BLaER1 (cell line): ENCODE measurements at regions not wholly inside any gene's neighbourhood (a gene's known extent, or its start where the extent isn't known, plus 50 kb on each side); places are given as distances from the start of the nearest gene placed in this dataset.
"Not testable (repeated sequence)": the region's sequence is repeated elsewhere in the genome, so short reads cannot be mapped to it uniquely, and the experiment has no call there.

ENCODE experiments used
- H3K27ac ChIP-seq: shearing (Covaris generic); formaldehyde crosslinking; 2 replicates; pipeline ENCODE4 v1.8.1; 2022
- H3K27me3 ChIP-seq: shearing (Covaris generic); formaldehyde crosslinking; 2 replicates; pipeline ENCODE4 v1.8.1; 2022
- H3K36me3 ChIP-seq: shearing (Covaris generic); formaldehyde crosslinking; 2 replicates; pipeline ENCODE4 v1.8.1; 2022
- H3K4me1 ChIP-seq: shearing (Covaris generic); formaldehyde crosslinking; 2 replicates; pipeline ENCODE4 v1.8.1; 2022
- H3K4me2 ChIP-seq: shearing (Covaris generic); formaldehyde crosslinking; 2 replicates; pipeline ENCODE4 v1.8.1; 2022
- H3K4me3 ChIP-seq: shearing (Covaris generic); formaldehyde crosslinking; 2 replicates; pipeline ENCODE4 v1.8.1; 2022
- H3K9ac ChIP-seq: shearing (Covaris generic); formaldehyde crosslinking; 2 replicates; pipeline ENCODE4 v1.8.1; 2022
- H3K9me3 ChIP-seq: shearing (Covaris generic); formaldehyde crosslinking; 2 replicates; pipeline ENCODE4 v1.8.1; 2022
- H4K20me1 ChIP-seq: shearing (Covaris generic); formaldehyde crosslinking; 2 replicates; pipeline ENCODE4 v1.8.1; 2022
- Cebpa-rat ChIP-seq: shearing (Covaris generic); IDR thresholded peaks from 2 replicates; pipeline ENCODE4 v1.8.1; 2022

GRCh38 chr4:19478791-19479190 is 772.9 kb upstream of the SLIT2 start:
- H3K36me3 ChIP-seq: no peaks in the 10 kb centered on the region
- no peak overlapping the region for H3K4me2 ChIP-seq
- H3K27me3 ChIP-seq: no peaks in the 10 kb centered on the region
- H3K27ac ChIP-seq: no peak overlapping the region
- H3K4me3 ChIP-seq: no peak overlapping the region
- no peaks in the 10 kb centered on the region for H3K4me1 ChIP-seq
- TF ChIP-seq Cebpa-rat: no peak
- no peak overlapping the region for H3K9ac ChIP-seq
- no peaks in the 10 kb centered on the region for H3K9me3 ChIP-seq
- no peaks in the 10 kb centered on the region for H4K20me1 ChIP-seq

DNA sequence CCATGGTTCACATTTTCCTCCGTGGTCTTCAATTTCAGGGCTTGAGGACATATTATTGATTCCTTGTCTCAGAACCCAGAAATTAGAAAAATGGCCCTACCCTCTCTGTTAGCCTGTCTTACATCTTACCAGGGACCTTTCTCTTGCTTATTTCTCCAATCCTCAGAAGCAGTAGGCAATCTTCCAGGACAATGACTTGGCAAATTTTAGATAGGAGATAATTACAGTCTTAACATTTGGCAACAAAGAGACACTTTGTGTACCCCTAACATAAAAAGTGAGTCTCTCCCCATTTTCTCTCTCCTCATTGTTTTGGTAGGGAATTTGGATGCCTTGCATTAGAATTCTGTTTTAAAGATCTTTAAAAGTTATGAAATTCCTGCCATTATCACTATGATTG is 778.1 kb upstream of the SLIT2 start:
- no peaks in the 10 kb centered on the region for H3K4me1 ChIP-seq
- TF ChIP-seq Cebpa-rat: no peak
- H3K36me3 ChIP-seq: no peaks in the 10 kb centered on the region
- no peak overlapping the region for H3K9ac ChIP-seq
- no peak overlapping the region for H3K4me3 ChIP-seq
- H3K9me3 ChIP-seq: no peaks in the 10 kb centered on the region
- H3K4me2 ChIP-seq: no peak overlapping the region
- no peaks in the 10 kb centered on the region for H4K20me1 ChIP-seq
- H3K27ac ChIP-seq: no peak overlapping the region
- H3K27me3 ChIP-seq: no peaks in the 10 kb centered on the region

DNA sequence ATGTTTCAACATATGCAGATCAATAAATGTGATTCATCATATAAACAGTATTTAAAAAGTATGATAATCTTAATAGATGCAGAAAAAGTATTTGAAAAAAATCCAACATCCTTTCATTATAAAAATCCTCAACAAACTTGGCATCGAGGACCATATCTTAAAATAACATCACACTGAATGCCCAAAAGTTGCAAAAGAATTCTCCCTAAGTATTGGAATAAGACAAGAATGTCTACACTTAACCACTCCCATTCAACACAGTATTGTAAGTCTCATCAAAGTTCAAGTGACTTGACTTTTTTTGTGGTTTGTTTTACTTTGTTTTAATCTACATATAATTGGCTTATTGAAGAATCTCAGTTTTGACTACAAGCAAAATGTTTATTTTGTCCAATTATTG is 779.0 kb upstream of the SLIT2 start:
- Histone ChIP-seq H3K4me1 (no peaks in the 10 kb centered on the region), H3K9ac (no peak overlapping the region), H4K20me1 (no peaks in the 10 kb centered on the region), H3K27ac (no peak overlapping the region), H3K4me3 (no peak overlapping the region), H3K27me3 (no peaks in the 10 kb centered on the region), H3K36me3 (no peaks in the 10 kb centered on the region), H3K9me3 (no peaks in the 10 kb centered on the region), H3K4me2 (no peak overlapping the region)
- TF ChIP-seq Cebpa-rat: no peak

DNA sequence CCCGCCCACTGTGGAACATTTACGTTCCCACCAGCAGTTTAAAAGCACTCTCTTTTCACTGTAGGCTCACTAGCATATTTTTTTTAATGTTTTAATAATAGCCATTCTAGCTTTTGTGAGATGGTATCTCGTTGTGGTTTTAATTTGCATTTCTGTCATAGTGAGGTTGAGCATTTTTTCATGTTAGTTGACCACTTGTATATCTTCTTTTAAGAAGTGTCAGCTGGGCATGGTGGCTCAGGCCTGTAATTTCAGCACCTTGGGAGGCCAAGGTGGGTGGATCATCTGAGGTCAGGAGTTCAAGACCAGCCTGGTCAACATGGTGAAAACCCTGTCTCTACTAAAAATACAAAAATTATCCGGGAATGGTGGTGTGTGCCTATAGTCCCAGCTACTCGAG is 781.7 kb upstream of the SLIT2 start:
- not testable (repeated sequence) for H4K20me1 ChIP-seq, H3K36me3 ChIP-seq, H3K4me2 ChIP-seq, H3K27me3 ChIP-seq, H3K4me1 ChIP-seq, H3K4me3 ChIP-seq, H3K9ac ChIP-seq, H3K27ac ChIP-seq, H3K9me3 ChIP-seq

DNA sequence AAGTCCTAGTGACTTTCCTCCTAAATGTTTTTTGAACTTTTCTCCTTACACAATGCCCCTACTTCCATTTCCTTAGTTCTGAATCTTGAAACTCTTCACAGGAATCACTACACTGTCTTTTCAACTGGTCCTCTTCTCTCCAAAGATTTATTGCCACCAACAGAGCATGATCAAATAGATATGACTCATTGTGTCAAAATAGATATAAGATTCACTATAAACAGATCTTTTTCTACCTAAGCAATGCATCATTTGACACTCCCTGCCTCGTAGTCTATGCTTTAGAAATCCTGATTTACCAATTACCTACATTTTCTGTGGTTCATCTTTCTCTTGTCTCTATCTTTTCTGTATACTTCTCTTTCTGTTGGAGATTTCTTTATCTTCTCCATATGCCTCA is 789.6 kb upstream of the SLIT2 start:
- no peak overlapping the region for H3K4me3 ChIP-seq
- TF ChIP-seq Cebpa-rat: no peak
- no peaks in the 10 kb centered on the region for H3K27me3 ChIP-seq
- no peaks in the 10 kb centered on the region for H4K20me1 ChIP-seq
- H3K9me3 ChIP-seq: no peaks in the 10 kb centered on the region
- no peaks in the 10 kb centered on the region for H3K36me3 ChIP-seq
- no peak overlapping the region for H3K4me2 ChIP-seq
- H3K27ac ChIP-seq: no peak overlapping the region
- no peak overlapping the region for H3K9ac ChIP-seq
- no peaks in the 10 kb centered on the region for H3K4me1 ChIP-seq

DNA sequence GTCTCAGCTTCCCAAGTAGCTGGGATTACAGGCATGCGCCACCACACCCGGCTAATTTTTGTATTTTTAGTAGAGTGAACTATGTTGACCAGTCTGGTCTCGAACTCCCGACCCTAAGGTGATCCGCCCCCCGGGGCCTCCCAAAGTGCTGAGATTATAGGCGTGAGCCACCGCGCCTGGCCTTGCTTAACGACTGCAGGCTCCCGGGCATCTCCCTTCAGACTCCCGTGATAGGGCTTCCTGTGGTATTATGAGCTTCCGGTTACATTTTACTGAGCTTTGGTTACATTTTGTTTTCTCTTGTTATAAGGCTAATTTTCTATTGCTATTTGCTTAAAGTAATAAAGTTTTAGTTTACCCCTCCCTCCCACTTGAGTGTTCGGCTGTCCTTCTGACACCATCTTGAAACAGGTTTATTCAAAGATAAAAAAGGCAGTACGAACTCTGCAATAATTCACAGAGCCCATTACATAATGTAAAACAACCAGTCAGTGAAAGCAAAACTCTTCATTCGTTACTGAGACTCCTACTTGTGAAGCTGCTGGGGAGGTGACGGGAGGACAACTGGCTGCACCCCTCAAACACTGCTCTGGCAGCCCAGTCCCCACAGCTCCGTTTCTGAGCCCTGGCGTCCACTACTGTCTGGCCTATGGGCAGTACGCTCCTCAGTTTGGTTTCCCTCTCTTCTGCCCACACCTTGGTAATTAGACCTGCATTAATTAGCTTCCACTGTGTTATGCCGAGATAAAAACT is 795.7 kb upstream of the SLIT2 start:
- Histone ChIP-seq H3K27me3 (no peaks in the 10 kb centered on the region), H3K4me3 (no peak overlapping the region), H3K36me3 (no peaks in the 10 kb centered on the region), H3K4me2 (no peak overlapping the region), H4K20me1 (no peaks in the 10 kb centered on the region), H3K9me3 (peaks cover 10% of the 10 kb centered on the region; the same call in 1 of the 2 replicates), H3K27ac (no peak overlapping the region), H3K4me1 (no peaks in the 10 kb centered on the region), H3K9ac (no peak overlapping the region)
- TF ChIP-seq Cebpa-rat: no peak

DNA sequence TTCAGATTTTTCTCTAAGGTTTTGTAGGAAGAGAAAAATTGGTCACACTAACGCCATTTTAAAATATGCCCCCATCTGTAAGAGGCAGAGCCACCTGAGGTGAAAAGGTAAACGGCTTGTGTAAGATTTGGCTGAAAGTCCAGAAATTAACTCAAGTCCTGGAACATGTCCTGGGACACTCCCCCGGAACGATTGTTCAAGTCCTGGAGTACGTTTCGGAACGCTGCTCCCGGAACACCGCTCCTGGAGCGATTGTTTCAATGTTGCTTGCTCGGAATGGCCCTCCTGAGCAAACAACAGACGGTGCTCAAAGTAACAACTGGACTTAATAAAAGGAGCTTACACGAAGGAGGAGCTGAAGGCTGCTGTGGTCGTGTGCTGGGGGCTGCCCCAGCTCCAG is 796.5 kb upstream of the SLIT2 start:
- H3K27me3 ChIP-seq: no peaks in the 10 kb centered on the region
- H3K4me1 ChIP-seq: no peaks in the 10 kb centered on the region
- H3K4me3 ChIP-seq: no peak overlapping the region
- H3K4me2 ChIP-seq: no peak overlapping the region
- H3K36me3 ChIP-seq: no peaks in the 10 kb centered on the region
- H4K20me1 ChIP-seq: no peaks in the 10 kb centered on the region
- peaks cover 16% of the 10 kb centered on the region; the same call in 1 of the 2 replicates for H3K9me3 ChIP-seq
- TF ChIP-seq Cebpa-rat: no peak
- H3K9ac ChIP-seq: no peak overlapping the region
- no peak overlapping the region for H3K27ac ChIP-seq

DNA sequence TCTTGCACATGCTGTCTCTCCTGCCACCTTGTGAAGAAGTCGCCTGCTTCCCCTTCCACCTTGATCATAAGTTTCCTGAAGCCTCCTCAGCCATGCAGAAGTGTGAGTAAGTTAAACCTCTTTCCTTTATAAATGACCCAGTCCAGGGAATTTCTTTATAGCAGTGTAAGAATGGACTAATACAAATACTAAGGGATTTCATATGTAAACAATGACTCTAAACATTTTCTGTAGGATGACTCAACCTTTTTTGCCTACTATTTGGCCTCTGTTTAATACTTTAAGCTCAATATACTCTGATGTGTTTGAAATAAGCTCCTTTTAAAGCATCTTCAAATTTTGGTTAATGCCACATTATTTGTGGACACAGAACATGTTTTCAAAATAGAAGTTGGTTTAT is 813.5 kb upstream of the SLIT2 start:
- no peaks in the 10 kb centered on the region for H4K20me1 ChIP-seq
- H3K36me3 ChIP-seq: no peaks in the 10 kb centered on the region
- H3K27me3 ChIP-seq: no peaks in the 10 kb centered on the region
- no peak overlapping the region for H3K27ac ChIP-seq
- no peak overlapping the region for H3K4me2 ChIP-seq
- no peak overlapping the region for H3K4me3 ChIP-seq
- H3K9ac ChIP-seq: no peak overlapping the region
- no peak for TF ChIP-seq Cebpa-rat
- peaks cover 26% of the 10 kb centered on the region for H3K9me3 ChIP-seq
- H3K4me1 ChIP-seq: no peaks in the 10 kb centered on the region

DNA sequence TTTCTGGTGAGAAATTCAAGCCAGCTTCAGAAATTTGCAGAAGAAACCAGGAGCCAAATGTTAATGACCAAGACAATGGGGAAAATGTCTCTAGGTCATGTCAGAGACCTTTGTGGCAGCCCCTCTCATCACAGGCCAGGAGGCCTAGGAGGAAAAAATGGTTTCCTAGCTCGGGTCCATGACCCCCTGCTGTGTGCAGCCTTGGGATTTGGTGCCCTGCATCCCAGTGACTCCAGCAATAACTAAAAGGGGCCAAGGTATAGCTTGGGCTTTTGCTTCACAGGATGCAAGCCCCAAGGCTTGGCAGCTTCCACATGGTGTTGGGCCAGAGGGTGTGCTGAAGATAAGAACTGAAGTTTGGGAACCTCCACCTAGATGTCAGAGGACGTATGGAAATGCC is 814.7 kb upstream of the SLIT2 start:
- H3K4me3 ChIP-seq: no peak overlapping the region
- H3K27me3 ChIP-seq: no peaks in the 10 kb centered on the region
- H3K27ac ChIP-seq: no peak overlapping the region
- no peak overlapping the region for H3K4me2 ChIP-seq
- H3K36me3 ChIP-seq: no peaks in the 10 kb centered on the region
- H3K9me3 ChIP-seq: peaks cover 19% of the 10 kb centered on the region
- no peaks in the 10 kb centered on the region for H3K4me1 ChIP-seq
- TF ChIP-seq Cebpa-rat: no peak
- no peaks in the 10 kb centered on the region for H4K20me1 ChIP-seq
- no peak overlapping the region for H3K9ac ChIP-seq

DNA sequence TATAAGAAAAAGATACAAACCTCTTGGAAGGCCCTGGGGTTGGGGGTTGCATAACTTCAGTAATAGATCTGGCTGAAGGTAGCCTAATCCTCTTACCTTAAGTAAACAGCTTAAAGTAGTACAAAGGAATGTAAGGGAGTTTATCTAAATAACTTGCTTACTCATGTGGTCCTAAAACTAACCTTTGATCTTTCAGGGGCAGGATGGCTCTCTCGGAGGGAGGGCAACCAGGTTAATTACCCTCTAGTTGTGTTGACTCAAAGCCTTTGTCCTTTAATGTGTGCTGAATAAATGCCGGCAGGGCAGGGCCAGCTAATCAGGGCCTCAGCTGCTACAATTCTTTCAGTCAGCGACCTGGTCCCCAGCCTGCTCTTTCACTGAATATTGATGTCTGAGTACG is 822.0 kb upstream of the SLIT2 start:
- Histone ChIP-seq H3K27ac (no peak overlapping the region), H3K4me3 (no peak overlapping the region), H3K27me3 (no peaks in the 10 kb centered on the region), H4K20me1 (no peaks in the 10 kb centered on the region), H3K4me2 (no peak overlapping the region), H3K36me3 (no peaks in the 10 kb centered on the region), H3K4me1 (no peaks in the 10 kb centered on the region), H3K9me3 (no peaks in the 10 kb centered on the region; the same call in 1 of the 2 replicates), H3K9ac (no peak overlapping the region)
- TF ChIP-seq Cebpa-rat: no peak

- H3K4me1 ChIP-seq: no peaks in the 10 kb centered on the region
- no peak for TF ChIP-seq Cebpa-rat
- no peak overlapping the region for H3K9ac ChIP-seq
- no peak overlapping the region for H3K4me2 ChIP-seq
- no peaks in the 10 kb centered on the region for H3K27me3 ChIP-seq
- no peaks in the 10 kb centered on the region for H3K36me3 ChIP-seq
- no peak overlapping the region for H3K4me3 ChIP-seq
- H3K27ac ChIP-seq: no peak overlapping the region
- H4K20me1 ChIP-seq: no peaks in the 10 kb centered on the region
- no peaks in the 10 kb centered on the region; the same call in 1 of the 2 replicates for H3K9me3 ChIP-seq
These were observed 826.6 kb upstream of the SLIT2 start for GRCh38 chr4:19425146-19425545.
